Endothelial cell of umbilical vein (primary cell): ENCODE measurements at regions not wholly inside any gene's neighbourhood (a gene's known extent, or its start where the extent isn't known, plus 50 kb on each side); places are given as distances from the start of the nearest gene placed in this dataset.

Source experiments
- BruUV-seq: library from RNA; stranded (reverse); fragments of 400-500 nt; replicated peaks from 2 replicates; lab custom pipeline; 2021; lab: Mats Ljungman, UMichigan
- CTCF ChIA-PET: fragments of 300-600, 350-600 bp; sonication (Branson Sonifier 250); formaldehyde crosslinking; loops from one replicate; lab custom pipeline; 2021; ENCODE audit warnings: antibody characterized with exemption, inconsistent platforms; lab: Charles Lee
- POLR2A ChIA-PET: fragments of 300-600, 350-600 bp; sonication (Branson Sonifier 250); formaldehyde crosslinking; loops from one replicate; lab custom pipeline; 2021; ENCODE audit warnings: antibody characterized with exemption, inconsistent platforms; lab: Charles Lee
- DNase-seq: peaks from one replicate; pipeline ENCODE4 v3.0.0-alpha.2; 2011; ENCODE audit warnings: low read depth, low spot score
- FAIRE-seq: peaks from 2 replicates; lab custom pipeline; 2011; peaks lifted over from hg19 to GRCh38; lab: Jason Lieb, UNC
- H2AFZ ChIP-seq: 2 replicates; pipeline ENCODE4 v1.6.0; 2012; ENCODE audit warnings: low read depth, low read length, control low read depth, inconsistent platforms
- H3K27ac ChIP-seq: 2 replicates; pipeline ENCODE4 v1.5.1; 2011; ENCODE audit warnings: low read depth, mild to moderate bottlenecking, control low read depth, low read length, moderate library complexity; ENCODE audit not compliant: insufficient read depth
- H3K27me3 ChIP-seq, 2 experiments: 2 replicates each; pipeline versions ENCODE4 v1.6.0 to v1.6.1; 2011; ENCODE audit warnings: low read length in 2 of 2, mixed read lengths in 1 of 2; ENCODE audit not compliant: control insufficient read depth in 2 of 2, insufficient read depth in 2 of 2
- H3K36me3 ChIP-seq, 2 experiments: 2 replicates in 1 of 2; 3 replicates in 1 of 2; pipeline ENCODE4 v1.5.1; 2011; ENCODE audit warnings: low read length in 2 of 2, mild to moderate bottlenecking in 1 of 2, moderate library complexity in 1 of 2; ENCODE audit not compliant: control insufficient read depth in 2 of 2, insufficient read depth in 2 of 2; ENCODE audit errors: extremely low read depth in 1 of 2
- H3K4me1 ChIP-seq: 3 replicates; pipeline ENCODE4 v1.5.1; 2011; ENCODE audit warnings: mild to moderate bottlenecking, low read length; ENCODE audit not compliant: control insufficient read depth, insufficient read depth; ENCODE audit errors: extremely low read depth
- H3K4me2 ChIP-seq: 2 replicates; pipeline ENCODE4 v1.6.1; 2011; ENCODE audit warnings: low read length, control low read depth, mixed read lengths; ENCODE audit not compliant: insufficient read depth
- H3K4me3 ChIP-seq, 3 experiments: fragments of 200-600 bp in 1 of 3; sonication (generic), shearing (Covaris generic) in 1 of 3; replicated peaks in 1 of 3; 2 replicates each; pipeline ENCODE4 v1.5.1; 2011 to 2016; ENCODE audit warnings: control low read depth in 3 of 3, low read length in 3 of 3, mild to moderate bottlenecking in 2 of 3, inconsistent platforms in 1 of 3, low read depth in 1 of 3, moderate library complexity in 1 of 3; ENCODE audit not compliant: insufficient read depth in 1 of 3
- H3K79me2 ChIP-seq: 2 replicates; pipeline ENCODE4 v1.6.0; 2012; ENCODE audit warnings: low read length, inconsistent platforms; ENCODE audit not compliant: control insufficient read depth, insufficient read depth
- H3K9ac ChIP-seq: replicated peaks from 2 replicates; pipeline ENCODE3; 2011; ENCODE audit warnings: low read length, control low read depth; ENCODE audit not compliant: insufficient read depth; ENCODE audit errors: extremely low read depth
- H3K9me1 ChIP-seq: replicated peaks from 3 replicates; pipeline ENCODE4 v1.6.0; 2011; ENCODE audit warnings: mild to moderate bottlenecking, low read length; ENCODE audit not compliant: control insufficient read depth, insufficient read depth; ENCODE audit errors: extremely low read depth
- H3K9me3 ChIP-seq: replicated peaks from 2 replicates; pipeline ENCODE4 v1.5.1; 2012; ENCODE audit warnings: low read length, inconsistent platforms; ENCODE audit not compliant: control insufficient read depth, insufficient read depth
- H4K20me1 ChIP-seq: replicated peaks from 2 replicates; pipeline ENCODE3; 2011; ENCODE audit warnings: mild to moderate bottlenecking, low read length; ENCODE audit not compliant: control insufficient read depth, insufficient read depth; ENCODE audit errors: extremely low read depth
- EZH2 ChIP-seq: IDR thresholded peaks from 2 replicates; pipeline ENCODE4 v1.6.1; 2012; ENCODE audit warnings: borderline replicate concordance, low read depth, mild to moderate bottlenecking, moderate library complexity, low read length, inconsistent platforms; ENCODE audit not compliant: severe bottlenecking
- GATA2 ChIP-seq: IDR thresholded peaks from 2 replicates; pipeline ENCODE4 v1.7.0; 2011; ENCODE audit warnings: low read depth, mild to moderate bottlenecking, moderate library complexity, mixed read lengths, low read length; ENCODE audit not compliant: insufficient read length, insufficient read depth
- MYC ChIP-seq: IDR thresholded peaks from one replicate; pipeline ENCODE4 v1.6.1; 2011; ENCODE audit warnings: mild to moderate bottlenecking, low read depth, low read length
- dilution Hi-C: fragments of 300-500 bp; cut with MboI; formaldehyde crosslinking; loops from one replicate; pipeline ENCODE4 v1.15.0; 2019; ENCODE audit warnings: low sequenced_read_pairs; ENCODE audit not compliant: extremely low pct_ligation_motif_present
- intact Hi-C: fragments of 100-400 bp; cut with micrococcal nuclease; formaldehyde crosslinking; loops from one replicate; pipeline ENCODE4 v1.10.0; 2022
- TF ChIP-seq, protein P1 (sequence below): IDR thresholded peaks from 2 replicates; pipeline ENCODE4 v1.6.1; 2011; ENCODE audit not compliant: insufficient read depth, insufficient read length

- CTCF ChIA-PET: interaction anchor here (0.8 kb wide), 1 partner anchor 11 kb away, joined by 3 read pairs; no protein-coding TSS in a partner anchor
- no TSS peak for BruUV-seq
Measured at GRCh38 chr4:28277931-28278330, 1417.3 kb downstream of the STIM2 start.

GRCh38 chr4:28278676-28279075 lies 1418.0 kb downstream of the STIM2 start:
- H3K79me2 ChIP-seq: no peaks in the 10 kb centered on the region
- no peaks in the 10 kb centered on the region for H4K20me1 ChIP-seq
- no peak overlapping the region for H3K9ac ChIP-seq
- H3K27me3 ChIP-seq: no peaks in the 10 kb centered on the region
- DNase-seq (peak; percentile 32), FAIRE-seq (peak; percentile 74)
- ChIA-PET POLR2A (no interaction called here), CTCF (no interaction called here)
- intact Hi-C loops: no loop called here
- H3K4me3 ChIP-seq: no peak overlapping the region
- peak overlapping the region; percentile 2 for H3K27ac ChIP-seq
- TF ChIP-seq, protein P1, sequence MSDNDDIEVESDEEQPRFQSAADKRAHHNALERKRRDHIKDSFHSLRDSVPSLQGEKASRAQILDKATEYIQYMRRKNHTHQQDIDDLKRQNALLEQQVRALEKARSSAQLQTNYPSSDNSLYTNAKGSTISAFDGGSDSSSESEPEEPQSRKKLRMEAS: no peak
- TF ChIP-seq MYC (no peak), GATA2 (no peak)
- H2AFZ ChIP-seq: peak overlapping the region; percentile 36
- no peaks in the 10 kb centered on the region for H3K36me3 ChIP-seq
- BruUV-seq: no TSS peak
- no peak overlapping the region for H3K4me2 ChIP-seq
- H3K9me3 ChIP-seq: no peaks in the 10 kb centered on the region
- dilution Hi-C loops: no loop called here
- no peaks in the 10 kb centered on the region for H3K4me1 ChIP-seq
- no peaks in the 10 kb centered on the region for H3K9me1 ChIP-seq

More at GRCh38 chr4:28277931-28278330, 1417.3 kb downstream of the STIM2 start:
- DNase-seq: peak; percentile 22
- Histone ChIP-seq H3K36me3 (no peaks in the 10 kb centered on the region), H3K9me3 (no peaks in the 10 kb centered on the region), H2AFZ (no peak overlapping the region), H3K4me3 (no peak overlapping the region), H3K79me2 (no peaks in the 10 kb centered on the region), H3K27ac (no peak overlapping the region), H3K27me3 (no peaks in the 10 kb centered on the region), H3K4me2 (no peak overlapping the region), H4K20me1 (no peaks in the 10 kb centered on the region), H3K9me1 (no peaks in the 10 kb centered on the region), H3K9ac (no peak overlapping the region), H3K4me1 (no peaks in the 10 kb centered on the region)
- FAIRE-seq: peak; percentile 59
- intact Hi-C loops (no loop called here), dilution Hi-C loops (no loop called here)
- TF ChIP-seq EZH2 (no peak), GATA2 (peak; percentile 56)
- POLR2A ChIA-PET: no interaction called here
